Mucosa of descending colon (tissue), 3 donors: ENCODE measurements at regions not wholly inside any gene's neighbourhood (a gene's known extent, or its start where the extent isn't known, plus 50 kb on each side); places are given as distances from the start of the nearest gene placed in this dataset.

Experiments used
- ATAC-seq: fragments of 200-7000 bp; cut with Tn5 transposase; one replicate; pipeline ENCODE4 v1.9.1; 2020; ENCODE audit warnings: mild to moderate bottlenecking, moderate library complexity
- DNase-seq, 3 donors: peaks; one replicate each; pipeline ENCODE4 v3.0.0-alpha.2; 2020
- H3K36me3 ChIP-seq: fragments of 200-600 bp; one replicate; pipeline ENCODE4 v1.8.0; 2021; ENCODE audit warnings: low read depth, mild to moderate bottlenecking
- H3K4me1 ChIP-seq: fragments of 200-600 bp; one replicate; pipeline ENCODE4 v1.8.0; 2021; ENCODE audit warnings: low read depth, mild to moderate bottlenecking
- H3K4me3 ChIP-seq: fragments of 200-600 bp; one replicate; pipeline ENCODE4 v1.8.0; 2021; ENCODE audit warnings: mild to moderate bottlenecking
- H3K9me3 ChIP-seq: fragments of 200-600 bp; one replicate; pipeline ENCODE4 v1.8.0; 2021; ENCODE audit warnings: mild to moderate bottlenecking
- intact Hi-C, 2 donors: fragments of 100-400 bp; cut with DNase I in 1 of 2; cut with micrococcal nuclease in 1 of 2; formaldehyde crosslinking; loops; one replicate each; pipeline versions ENCODE4 v1.11.0 to v1.11.1; 2022; cut with DNase I, micrococcal nuclease
- TF ChIP-seq, protein P1 (sequence below): fragments of 200-600 bp; IDR thresholded peaks from one replicate; pipeline ENCODE4 v1.8.0; 2022; ENCODE audit warnings: antibody characterized with exemption, mild to moderate bottlenecking
- donor health status: DM: no; HTN: no; CAD: no; lungs with moderate emphysema.
- donor health status: DM: no; HTN: no; CAD: no.
- donor health status: DM: no; HTN: yes; CAD: no.

DNA sequence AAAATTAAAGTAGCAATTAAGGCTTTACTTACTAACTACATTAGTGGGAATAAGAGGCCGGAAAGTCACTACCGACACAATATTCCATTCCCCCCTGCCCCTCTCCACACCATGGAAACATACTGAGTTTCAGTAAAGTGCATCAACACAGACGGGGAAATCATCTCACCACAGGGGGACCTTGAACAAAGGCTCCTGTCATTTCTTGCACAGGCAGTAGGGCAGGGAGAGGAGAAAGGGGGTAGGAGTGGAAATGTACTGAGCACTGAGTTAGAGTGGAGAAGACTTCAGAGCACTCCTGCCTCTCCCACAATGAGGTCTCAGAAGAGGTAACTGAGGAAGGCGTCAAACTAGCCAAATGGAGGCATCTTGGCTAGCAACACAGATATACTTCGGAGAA, 1426.9 kb upstream of the EYS start:
- DNase-seq (no peak), ATAC-seq (no peak)
- intact Hi-C loops = no loop called here
- no peaks in the 10 kb centered on the region for H3K36me3 ChIP-seq
- no peaks in the 10 kb centered on the region for H3K4me1 ChIP-seq
- TF ChIP-seq, protein P1, sequence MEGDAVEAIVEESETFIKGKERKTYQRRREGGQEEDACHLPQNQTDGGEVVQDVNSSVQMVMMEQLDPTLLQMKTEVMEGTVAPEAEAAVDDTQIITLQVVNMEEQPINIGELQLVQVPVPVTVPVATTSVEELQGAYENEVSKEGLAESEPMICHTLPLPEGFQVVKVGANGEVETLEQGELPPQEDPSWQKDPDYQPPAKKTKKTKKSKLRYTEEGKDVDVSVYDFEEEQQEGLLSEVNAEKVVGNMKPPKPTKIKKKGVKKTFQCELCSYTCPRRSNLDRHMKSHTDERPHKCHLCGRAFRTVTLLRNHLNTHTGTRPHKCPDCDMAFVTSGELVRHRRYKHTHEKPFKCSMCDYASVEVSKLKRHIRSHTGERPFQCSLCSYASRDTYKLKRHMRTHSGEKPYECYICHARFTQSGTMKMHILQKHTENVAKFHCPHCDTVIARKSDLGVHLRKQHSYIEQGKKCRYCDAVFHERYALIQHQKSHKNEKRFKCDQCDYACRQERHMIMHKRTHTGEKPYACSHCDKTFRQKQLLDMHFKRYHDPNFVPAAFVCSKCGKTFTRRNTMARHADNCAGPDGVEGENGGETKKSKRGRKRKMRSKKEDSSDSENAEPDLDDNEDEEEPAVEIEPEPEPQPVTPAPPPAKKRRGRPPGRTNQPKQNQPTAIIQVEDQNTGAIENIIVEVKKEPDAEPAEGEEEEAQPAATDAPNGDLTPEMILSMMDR = no peak
- no peak overlapping the region for H3K4me3 ChIP-seq
- peaks cover 21% of the 10 kb centered on the region for H3K9me3 ChIP-seq

- H3K4me3 ChIP-seq = no peak overlapping the region
- DNase-seq (no peak), ATAC-seq (no peak)
- H3K36me3 ChIP-seq = no peaks in the 10 kb centered on the region
- H3K9me3 ChIP-seq = peaks cover 28% of the 10 kb centered on the region
- no peaks in the 10 kb centered on the region for H3K4me1 ChIP-seq
- intact Hi-C loops = no loop called here
- TF ChIP-seq, protein P1 = no peak
Measured at GRCh38 chr6:67131827-67132226, 1424.8 kb upstream of the EYS start.

DNA sequence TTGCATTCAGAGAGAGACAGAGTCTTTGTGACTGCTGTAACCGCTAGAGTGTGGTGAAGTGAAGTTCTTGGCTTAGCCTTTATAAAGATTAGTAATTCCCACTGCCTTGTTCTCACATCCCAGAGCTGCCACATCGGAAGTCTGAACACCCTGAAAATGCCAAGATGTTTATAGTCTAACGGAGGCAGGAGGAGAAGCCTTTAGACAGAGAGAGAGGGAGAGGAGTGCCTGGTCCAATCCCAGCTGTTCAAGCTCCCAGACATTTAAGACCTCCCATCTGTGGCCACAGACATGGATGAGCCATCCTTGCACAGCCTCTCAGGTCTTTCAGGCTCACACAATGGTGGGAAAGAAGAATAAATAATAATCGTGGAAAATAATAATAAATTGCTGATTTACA, 1422.8 kb upstream of the EYS start:
- Histone ChIP-seq H3K4me3 (no peak overlapping the region), H3K9me3 (peaks cover 17% of the 10 kb centered on the region), H3K4me1 (no peaks in the 10 kb centered on the region), H3K36me3 (no peaks in the 10 kb centered on the region)
- intact Hi-C loops = no loop called here
- TF ChIP-seq, protein P1 = no peak
- ATAC-seq (no peak), DNase-seq (no peak)

GRCh38 chr6:67127041-67127440, 1420.0 kb upstream of the EYS start:
- ATAC-seq (no peak), DNase-seq (no peak)
- TF ChIP-seq, protein P1 = no peak
- no peak overlapping the region for H3K4me3 ChIP-seq
- intact Hi-C loops = no loop called here
- no peaks in the 10 kb centered on the region for H3K4me1 ChIP-seq
- no peaks in the 10 kb centered on the region for H3K36me3 ChIP-seq
- peaks cover 20% of the 10 kb centered on the region for H3K9me3 ChIP-seq

- no peak for ATAC-seq
- H3K36me3 ChIP-seq = no peaks in the 10 kb centered on the region
Measured at GRCh38 chr6:67121115-67121514, 1414.1 kb upstream of the EYS start.

More at GRCh38 chr6:67121115-67121514, 1414.1 kb upstream of the EYS start:
- no peak for DNase-seq
- H3K4me1 ChIP-seq = no peaks in the 10 kb centered on the region
- intact Hi-C loops = no loop called here
- peaks cover 19% of the 10 kb centered on the region for H3K9me3 ChIP-seq
- no peak overlapping the region for H3K4me3 ChIP-seq
- TF ChIP-seq, protein P1 = no peak
